SK-N-MC (cell line): ENCODE measurements at regions not wholly inside any gene's neighbourhood (a gene's known extent, or its start where the extent isn't known, plus 50 kb on each side); places are given as distances from the start of the nearest gene placed in this dataset.

Experiments
- EZH2 ChIP-seq: fragments of 200-600 bp; sonication (generic); IDR thresholded peaks from one replicate; pipeline ENCODE4 v1.6.1; 2017; ENCODE audit warnings: antibody characterized with exemption
- FOXP2 ChIP-seq: optimal IDR thresholded peaks from 2 replicates; pipeline ENCODE3; 2011; ENCODE audit warnings: mild to moderate bottlenecking, moderate library complexity; ENCODE audit not compliant: insufficient read depth; ENCODE audit errors: extremely low read length, control extremely low read depth
- POLR2AphosphoS5 ChIP-seq: IDR thresholded peaks from 2 replicates; pipeline ENCODE4 v1.6.1; 2012; ENCODE audit warnings: mild to moderate bottlenecking, low read depth, low read length, borderline replicate concordance

DNA sequence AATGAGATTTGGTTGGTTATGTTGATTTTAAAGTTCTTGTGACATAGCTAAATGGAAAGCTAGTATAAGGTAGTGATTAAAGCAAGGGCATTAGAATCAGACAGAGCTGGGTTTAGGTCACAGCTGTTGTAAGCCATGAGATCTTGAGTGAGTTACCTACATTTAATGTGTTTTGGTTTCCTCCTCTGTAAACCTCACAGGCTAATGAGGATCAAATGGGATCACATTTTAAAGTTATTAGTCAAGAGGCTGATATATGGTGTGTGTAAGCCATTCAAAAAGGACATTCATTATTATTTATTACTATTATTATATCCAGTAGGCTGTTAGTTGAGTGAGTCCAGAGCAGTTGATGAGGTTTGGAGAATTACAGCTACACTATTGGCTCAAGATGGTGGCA lies 416.2 kb downstream of the IRS1 start:
- TF ChIP-seq EZH2: no peak
- no peak for TF ChIP-seq POLR2AphosphoS5
- TF ChIP-seq FOXP2: no peak
